ENCODE measurements at regions not wholly inside any gene's neighbourhood (a gene's known extent, or its start where the extent isn't known, plus 50 kb on each side); places are given as distances from the start of the nearest gene placed in this dataset.

DNA sequence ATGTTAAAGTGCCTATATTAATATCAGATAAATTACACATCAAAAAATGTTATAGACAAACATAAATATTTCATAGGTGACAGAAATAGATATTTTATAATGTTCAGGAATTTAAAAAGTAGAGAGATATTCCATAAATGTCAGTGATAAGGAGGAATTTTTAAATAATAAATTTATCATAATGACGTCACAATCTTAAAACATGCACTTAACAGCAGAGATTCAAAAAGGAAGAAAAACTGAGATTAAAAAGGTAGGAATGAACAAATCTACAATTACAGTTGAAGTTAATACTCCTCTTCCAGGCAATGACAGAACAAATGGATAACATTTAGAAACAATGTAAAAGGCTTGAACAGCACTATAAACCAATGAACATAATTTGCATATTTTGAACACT is 345.4 kb upstream of the NOX3 start:
- no peaks in the 10 kb centered on the region for H3K4me1 Mint-ChIP-seq
- no peaks in the 10 kb centered on the region for H3F3A ChIP-seq (replicated peaks; ENCODE audit: low read depth)
- TF ChIP-seq, protein P1, sequence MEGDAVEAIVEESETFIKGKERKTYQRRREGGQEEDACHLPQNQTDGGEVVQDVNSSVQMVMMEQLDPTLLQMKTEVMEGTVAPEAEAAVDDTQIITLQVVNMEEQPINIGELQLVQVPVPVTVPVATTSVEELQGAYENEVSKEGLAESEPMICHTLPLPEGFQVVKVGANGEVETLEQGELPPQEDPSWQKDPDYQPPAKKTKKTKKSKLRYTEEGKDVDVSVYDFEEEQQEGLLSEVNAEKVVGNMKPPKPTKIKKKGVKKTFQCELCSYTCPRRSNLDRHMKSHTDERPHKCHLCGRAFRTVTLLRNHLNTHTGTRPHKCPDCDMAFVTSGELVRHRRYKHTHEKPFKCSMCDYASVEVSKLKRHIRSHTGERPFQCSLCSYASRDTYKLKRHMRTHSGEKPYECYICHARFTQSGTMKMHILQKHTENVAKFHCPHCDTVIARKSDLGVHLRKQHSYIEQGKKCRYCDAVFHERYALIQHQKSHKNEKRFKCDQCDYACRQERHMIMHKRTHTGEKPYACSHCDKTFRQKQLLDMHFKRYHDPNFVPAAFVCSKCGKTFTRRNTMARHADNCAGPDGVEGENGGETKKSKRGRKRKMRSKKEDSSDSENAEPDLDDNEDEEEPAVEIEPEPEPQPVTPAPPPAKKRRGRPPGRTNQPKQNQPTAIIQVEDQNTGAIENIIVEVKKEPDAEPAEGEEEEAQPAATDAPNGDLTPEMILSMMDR (conservative IDR thresholded peaks at IDR 0.05; ENCODE audit: low read depth in 2 of 2): no peak
- TF ChIP-seq JUNB (IDR thresholded peaks at IDR 0.05; ENCODE audit: unreplicated experiment) (no peak), ZNF114 (CRISPR knock-in tag; IDR thresholded peaks at IDR 0.05) (no peak), CREB1 (CRISPR knock-in tag; IDR thresholded peaks at IDR 0.05; ENCODE audit: low read depth) (no peak), ZNF331 (CRISPR knock-in tag; IDR thresholded peaks at IDR 0.05; ENCODE audit: low read depth) (no peak), POLR2AphosphoS5 (IDR thresholded peaks at IDR 0.05; ENCODE audit: low read depth) (no peak), EZH2 (IDR thresholded peaks at IDR 0.05; ENCODE audit: low read depth, unreplicated experiment) (no peak), STAT1 (IDR thresholded peaks at IDR 0.05; ENCODE audit: unreplicated experiment) (no peak), EZH2phosphoT487 (IDR thresholded peaks at IDR 0.05; ENCODE audit: unreplicated experiment) (no peak), NANOG (IDR thresholded peaks at IDR 0.05; ENCODE audit: borderline replicate concordance) (no peak)
- TF ChIP-seq, protein P2, sequence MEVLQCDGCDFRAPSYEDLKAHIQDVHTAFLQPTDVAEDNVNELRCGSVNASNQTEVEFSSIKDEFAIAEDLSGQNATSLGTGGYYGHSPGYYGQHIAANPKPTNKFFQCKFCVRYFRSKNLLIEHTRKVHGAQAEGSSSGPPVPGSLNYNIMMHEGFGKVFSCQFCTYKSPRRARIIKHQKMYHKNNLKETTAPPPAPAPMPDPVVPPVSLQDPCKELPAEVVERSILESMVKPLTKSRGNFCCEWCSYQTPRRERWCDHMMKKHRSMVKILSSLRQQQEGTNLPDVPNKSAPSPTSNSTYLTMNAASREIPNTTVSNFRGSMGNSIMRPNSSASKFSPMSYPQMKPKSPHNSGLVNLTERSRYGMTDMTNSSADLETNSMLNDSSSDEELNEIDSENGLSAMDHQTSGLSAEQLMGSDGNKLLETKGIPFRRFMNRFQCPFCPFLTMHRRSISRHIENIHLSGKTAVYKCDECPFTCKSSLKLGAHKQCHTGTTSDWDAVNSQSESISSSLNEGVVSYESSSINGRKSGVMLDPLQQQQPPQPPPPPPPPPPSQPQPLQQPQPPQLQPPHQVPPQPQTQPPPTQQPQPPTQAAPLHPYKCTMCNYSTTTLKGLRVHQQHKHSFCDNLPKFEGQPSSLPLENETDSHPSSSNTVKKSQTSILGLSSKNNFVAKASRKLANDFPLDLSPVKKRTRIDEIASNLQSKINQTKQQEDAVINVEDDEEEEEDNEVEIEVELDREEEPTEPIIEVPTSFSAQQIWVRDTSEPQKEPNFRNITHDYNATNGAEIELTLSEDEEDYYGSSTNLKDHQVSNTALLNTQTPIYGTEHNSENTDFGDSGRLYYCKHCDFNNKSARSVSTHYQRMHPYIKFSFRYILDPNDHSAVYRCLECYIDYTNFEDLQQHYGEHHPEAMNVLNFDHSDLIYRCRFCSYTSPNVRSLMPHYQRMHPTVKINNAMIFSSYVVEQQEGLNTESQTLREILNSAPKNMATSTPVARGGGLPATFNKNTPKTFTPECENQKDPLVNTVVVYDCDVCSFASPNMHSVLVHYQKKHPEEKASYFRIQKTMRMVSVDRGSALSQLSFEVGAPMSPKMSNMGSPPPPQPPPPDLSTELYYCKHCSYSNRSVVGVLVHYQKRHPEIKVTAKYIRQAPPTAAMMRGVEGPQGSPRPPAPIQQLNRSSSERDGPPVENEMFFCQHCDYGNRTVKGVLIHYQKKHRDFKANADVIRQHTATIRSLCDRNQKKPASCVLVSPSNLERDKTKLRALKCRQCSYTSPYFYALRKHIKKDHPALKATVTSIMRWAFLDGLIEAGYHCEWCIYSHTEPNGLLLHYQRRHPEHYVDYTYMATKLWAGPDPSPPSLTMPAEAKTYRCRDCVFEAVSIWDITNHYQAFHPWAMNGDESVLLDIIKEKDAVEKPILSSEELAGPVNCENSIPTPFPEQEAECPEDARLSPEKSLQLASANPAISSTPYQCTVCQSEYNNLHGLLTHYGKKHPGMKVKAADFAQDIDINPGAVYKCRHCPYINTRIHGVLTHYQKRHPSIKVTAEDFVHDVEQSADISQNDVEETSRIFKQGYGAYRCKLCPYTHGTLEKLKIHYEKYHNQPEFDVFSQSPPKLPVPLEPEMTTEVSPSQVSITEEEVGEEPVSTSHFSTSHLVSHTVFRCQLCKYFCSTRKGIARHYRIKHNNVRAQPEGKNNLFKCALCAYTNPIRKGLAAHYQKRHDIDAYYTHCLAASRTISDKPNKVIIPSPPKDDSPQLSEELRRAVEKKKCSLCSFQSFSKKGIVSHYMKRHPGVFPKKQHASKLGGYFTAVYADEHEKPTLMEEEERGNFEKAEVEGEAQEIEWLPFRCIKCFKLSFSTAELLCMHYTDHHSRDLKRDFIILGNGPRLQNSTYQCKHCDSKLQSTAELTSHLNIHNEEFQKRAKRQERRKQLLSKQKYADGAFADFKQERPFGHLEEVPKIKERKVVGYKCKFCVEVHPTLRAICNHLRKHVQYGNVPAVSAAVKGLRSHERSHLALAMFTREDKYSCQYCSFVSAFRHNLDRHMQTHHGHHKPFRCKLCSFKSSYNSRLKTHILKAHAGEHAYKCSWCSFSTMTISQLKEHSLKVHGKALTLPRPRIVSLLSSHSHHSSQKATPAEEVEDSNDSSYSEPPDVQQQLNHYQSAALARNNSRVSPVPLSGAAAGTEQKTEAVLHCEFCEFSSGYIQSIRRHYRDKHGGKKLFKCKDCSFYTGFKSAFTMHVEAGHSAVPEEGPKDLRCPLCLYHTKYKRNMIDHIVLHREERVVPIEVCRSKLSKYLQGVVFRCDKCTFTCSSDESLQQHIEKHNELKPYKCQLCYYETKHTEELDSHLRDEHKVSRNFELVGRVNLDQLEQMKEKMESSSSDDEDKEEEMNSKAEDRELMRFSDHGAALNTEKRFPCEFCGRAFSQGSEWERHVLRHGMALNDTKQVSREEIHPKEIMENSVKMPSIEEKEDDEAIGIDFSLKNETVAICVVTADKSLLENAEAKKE (CRISPR knock-in tag; IDR thresholded peaks at IDR 0.05): no peak
- TF ChIP-seq, protein P3, sequence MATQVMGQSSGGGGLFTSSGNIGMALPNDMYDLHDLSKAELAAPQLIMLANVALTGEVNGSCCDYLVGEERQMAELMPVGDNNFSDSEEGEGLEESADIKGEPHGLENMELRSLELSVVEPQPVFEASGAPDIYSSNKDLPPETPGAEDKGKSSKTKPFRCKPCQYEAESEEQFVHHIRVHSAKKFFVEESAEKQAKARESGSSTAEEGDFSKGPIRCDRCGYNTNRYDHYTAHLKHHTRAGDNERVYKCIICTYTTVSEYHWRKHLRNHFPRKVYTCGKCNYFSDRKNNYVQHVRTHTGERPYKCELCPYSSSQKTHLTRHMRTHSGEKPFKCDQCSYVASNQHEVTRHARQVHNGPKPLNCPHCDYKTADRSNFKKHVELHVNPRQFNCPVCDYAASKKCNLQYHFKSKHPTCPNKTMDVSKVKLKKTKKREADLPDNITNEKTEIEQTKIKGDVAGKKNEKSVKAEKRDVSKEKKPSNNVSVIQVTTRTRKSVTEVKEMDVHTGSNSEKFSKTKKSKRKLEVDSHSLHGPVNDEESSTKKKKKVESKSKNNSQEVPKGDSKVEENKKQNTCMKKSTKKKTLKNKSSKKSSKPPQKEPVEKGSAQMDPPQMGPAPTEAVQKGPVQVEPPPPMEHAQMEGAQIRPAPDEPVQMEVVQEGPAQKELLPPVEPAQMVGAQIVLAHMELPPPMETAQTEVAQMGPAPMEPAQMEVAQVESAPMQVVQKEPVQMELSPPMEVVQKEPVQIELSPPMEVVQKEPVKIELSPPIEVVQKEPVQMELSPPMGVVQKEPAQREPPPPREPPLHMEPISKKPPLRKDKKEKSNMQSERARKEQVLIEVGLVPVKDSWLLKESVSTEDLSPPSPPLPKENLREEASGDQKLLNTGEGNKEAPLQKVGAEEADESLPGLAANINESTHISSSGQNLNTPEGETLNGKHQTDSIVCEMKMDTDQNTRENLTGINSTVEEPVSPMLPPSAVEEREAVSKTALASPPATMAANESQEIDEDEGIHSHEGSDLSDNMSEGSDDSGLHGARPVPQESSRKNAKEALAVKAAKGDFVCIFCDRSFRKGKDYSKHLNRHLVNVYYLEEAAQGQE (IDR thresholded peaks at IDR 0.05; ENCODE audit: unreplicated experiment): no peak
- TF ChIP-seq, protein P4, sequence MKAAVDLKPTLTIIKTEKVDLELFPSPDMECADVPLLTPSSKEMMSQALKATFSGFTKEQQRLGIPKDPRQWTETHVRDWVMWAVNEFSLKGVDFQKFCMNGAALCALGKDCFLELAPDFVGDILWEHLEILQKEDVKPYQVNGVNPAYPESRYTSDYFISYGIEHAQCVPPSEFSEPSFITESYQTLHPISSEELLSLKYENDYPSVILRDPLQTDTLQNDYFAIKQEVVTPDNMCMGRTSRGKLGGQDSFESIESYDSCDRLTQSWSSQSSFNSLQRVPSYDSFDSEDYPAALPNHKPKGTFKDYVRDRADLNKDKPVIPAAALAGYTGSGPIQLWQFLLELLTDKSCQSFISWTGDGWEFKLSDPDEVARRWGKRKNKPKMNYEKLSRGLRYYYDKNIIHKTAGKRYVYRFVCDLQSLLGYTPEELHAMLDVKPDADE (IDR thresholded peaks at IDR 0.05): no peak

More for the DNA sequence above, 345.4 kb upstream of the NOX3 start:
- Mint-ChIP-seq H3K36me3 (ENCODE audit: low read depth) (peaks cover 3% of the 10 kb centered on the region; the same call in 1 of the 3 replicates), H3K27ac (no peak overlapping the region), H3K4me3 (no peak overlapping the region), H3K27me3 (ENCODE audit: insufficient read depth, low read depth, poor library complexity) (no peaks in the 10 kb centered on the region), H3K9me3 (peaks cover 11% of the 10 kb centered on the region)
- no peak overlapping the region for H3K4me3 ChIP-seq
- H3K4me1 ChIP-seq (ENCODE audit: insufficient read depth): no peaks in the 10 kb centered on the region
- H3K36me3 ChIP-seq (ENCODE audit: insufficient read depth): 0 out of 2 replicates have a peak, but pooled peaks cover 4% of the 10 kb centered on the region
- no peak overlapping the region for H3K27ac ChIP-seq (ENCODE audit: low read depth)
- H3K79me2 ChIP-seq (replicated peaks; ENCODE audit: insufficient read depth): no peaks in the 10 kb centered on the region
- no peak overlapping the region for H2AFZ ChIP-seq
- no peaks in the 10 kb centered on the region for H3K27me3 ChIP-seq (ENCODE audit: insufficient read depth)
- DNase-seq (ENCODE audit: low spot score) (no peak), ATAC-seq (no peak)
- H3K4me2 ChIP-seq: no peak overlapping the region
- no peaks in the 10 kb centered on the region for H4K20me1 ChIP-seq (replicated peaks; ENCODE audit: insufficient read depth)
- H3K9me2 ChIP-seq (ENCODE audit: insufficient read depth): 0 out of 2 replicates have a peak, but pooled peaks cover 2% of the 10 kb centered on the region

Measured in GM23338 (cell line).